ENCODE measurements at regions not wholly inside any gene's neighbourhood (a gene's known extent, or its start where the extent isn't known, plus 50 kb on each side); places are given as distances from the start of the nearest gene placed in this dataset.

DNA sequence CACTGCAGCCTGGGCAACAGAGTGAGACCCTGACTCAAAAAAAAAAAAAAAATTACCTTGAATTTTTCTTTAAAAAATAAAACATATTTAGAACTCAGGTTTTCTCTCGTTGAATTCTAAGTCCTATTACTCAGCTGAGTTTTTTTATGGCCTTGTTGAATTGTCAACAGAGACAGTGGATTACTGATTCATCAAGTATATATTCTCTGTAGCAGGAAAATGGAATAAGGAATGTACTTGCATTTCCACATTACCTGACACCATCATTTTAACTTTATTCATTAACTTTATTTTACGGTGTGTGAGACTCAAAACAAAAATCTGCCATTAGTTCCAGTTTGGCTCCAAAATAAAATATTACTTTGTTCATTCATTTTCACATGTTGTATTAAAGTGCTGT lies 53.8 kb upstream of the APP start:
- no peak for TF ChIP-seq POLR2AphosphoS5 (IDR thresholded peaks at IDR 0.05)
- TF ChIP-seq, protein P1, sequence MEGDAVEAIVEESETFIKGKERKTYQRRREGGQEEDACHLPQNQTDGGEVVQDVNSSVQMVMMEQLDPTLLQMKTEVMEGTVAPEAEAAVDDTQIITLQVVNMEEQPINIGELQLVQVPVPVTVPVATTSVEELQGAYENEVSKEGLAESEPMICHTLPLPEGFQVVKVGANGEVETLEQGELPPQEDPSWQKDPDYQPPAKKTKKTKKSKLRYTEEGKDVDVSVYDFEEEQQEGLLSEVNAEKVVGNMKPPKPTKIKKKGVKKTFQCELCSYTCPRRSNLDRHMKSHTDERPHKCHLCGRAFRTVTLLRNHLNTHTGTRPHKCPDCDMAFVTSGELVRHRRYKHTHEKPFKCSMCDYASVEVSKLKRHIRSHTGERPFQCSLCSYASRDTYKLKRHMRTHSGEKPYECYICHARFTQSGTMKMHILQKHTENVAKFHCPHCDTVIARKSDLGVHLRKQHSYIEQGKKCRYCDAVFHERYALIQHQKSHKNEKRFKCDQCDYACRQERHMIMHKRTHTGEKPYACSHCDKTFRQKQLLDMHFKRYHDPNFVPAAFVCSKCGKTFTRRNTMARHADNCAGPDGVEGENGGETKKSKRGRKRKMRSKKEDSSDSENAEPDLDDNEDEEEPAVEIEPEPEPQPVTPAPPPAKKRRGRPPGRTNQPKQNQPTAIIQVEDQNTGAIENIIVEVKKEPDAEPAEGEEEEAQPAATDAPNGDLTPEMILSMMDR (IDR thresholded peaks at IDR 0.05): no peak

All from transverse colon (tissue), 4 donors.